ENCODE measurements at regions not wholly inside any gene's neighbourhood (a gene's known extent, or its start where the extent isn't known, plus 50 kb on each side); places are given as distances from the start of the nearest gene placed in this dataset.

- no peak for TF ChIP-seq KDM1A (IDR thresholded peaks at IDR 0.05; ENCODE audit: borderline replicate concordance)
- TF ChIP-seq NBN (IDR thresholded peaks at IDR 0.05), result no peak
- TF ChIP-seq YY1 (IDR thresholded peaks at IDR 0.05; ENCODE audit: low read depth, low read length), result no peak
- no peak for TF ChIP-seq MEF2A (IDR thresholded peaks at IDR 0.05; ENCODE audit: insufficient read depth, low read depth, low read length)
- no peak for TF ChIP-seq RBBP5 (conservative IDR thresholded peaks at IDR 0.05)
- no peak for TF ChIP-seq MAX (IDR thresholded peaks at IDR 0.05; ENCODE audit: low read depth, low read length)
- TF ChIP-seq CTCF (IDR thresholded peaks at IDR 0.05 in 2 of 3, conservative IDR thresholded peaks at IDR 0.05 in 1 of 3; ENCODE audit: control insufficient read depth in 2 of 3, extremely low read depth in 1 of 3, insufficient read depth in 1 of 3, low read depth in 3 of 3, low read length in 3 of 3), result no peak
- TF ChIP-seq NR2C2 (IDR thresholded peaks at IDR 0.05; ENCODE audit: borderline replicate concordance, control insufficient read depth, insufficient read length, low read depth), result no peak
- no peak for TF ChIP-seq HDAC6 (IDR thresholded peaks at IDR 0.05; ENCODE audit: unreplicated experiment)
- no peak for TF ChIP-seq POLR2AphosphoS5 (IDR thresholded peaks at IDR 0.05; ENCODE audit: low read length)
- TF ChIP-seq ZSCAN29 (IDR thresholded peaks at IDR 0.05), result no peak
- TF ChIP-seq JUND (IDR thresholded peaks at IDR 0.05; ENCODE audit: low read depth, low read length), result no peak
Observed at GRCh38 chr3:66133050-66133757, 87.6 kb upstream of the SLC25A26 start.

Data from GM12878 (cell line).